IPS-18a (cell line): ENCODE measurements at regions not wholly inside any gene's neighbourhood (a gene's known extent, or its start where the extent isn't known, plus 50 kb on each side); places are given as distances from the start of the nearest gene placed in this dataset.

Source experiments
- H3K27ac ChIP-seq: one replicate; pipeline ENCODE4 v1.5.1; 2013; ENCODE audit warnings: low read length
- H3K27me3 ChIP-seq: one replicate; pipeline ENCODE4 v1.6.1; 2013; ENCODE audit warnings: mild to moderate bottlenecking, low read length; ENCODE audit not compliant: control insufficient read depth, insufficient read depth
- H3K36me3 ChIP-seq: one replicate; pipeline ENCODE4 v1.6.1; 2013; ENCODE audit warnings: low read depth, low read length; ENCODE audit not compliant: control insufficient read depth
- H3K4me1 ChIP-seq: one replicate; pipeline ENCODE4 v1.6.1; 2013; ENCODE audit warnings: low read depth, low read length; ENCODE audit not compliant: control insufficient read depth
- H3K4me3 ChIP-seq: one replicate; pipeline ENCODE4 v1.5.1; 2013; ENCODE audit warnings: low read length
- H3K9ac ChIP-seq: one replicate; pipeline ENCODE4 v1.6.1; 2013; ENCODE audit warnings: mild to moderate bottlenecking, low read length, moderate library complexity
- H3K9me3 ChIP-seq: one replicate; pipeline ENCODE4 v1.6.1; 2013; ENCODE audit warnings: low read depth, low read length; ENCODE audit not compliant: control insufficient read depth

DNA sequence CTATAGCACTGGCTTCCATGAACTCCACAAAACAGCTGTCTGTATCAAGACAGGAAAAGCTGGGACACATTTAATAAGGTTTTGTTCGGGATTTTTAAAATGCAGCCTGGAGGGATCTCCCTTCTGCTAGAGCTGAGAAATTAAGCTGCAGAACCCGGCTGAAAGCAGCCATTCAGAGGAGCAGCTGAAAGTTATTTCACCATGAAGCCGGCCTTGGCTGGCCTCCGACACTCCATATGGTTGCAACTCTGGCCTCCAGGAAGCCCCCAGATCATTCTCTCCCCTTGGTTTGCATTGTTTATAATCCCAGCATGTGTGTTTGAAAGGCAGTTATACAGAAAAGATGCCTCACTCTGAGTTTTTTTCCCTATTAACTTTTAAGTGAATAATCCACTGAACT lies 239.4 kb downstream of the SPATA18 start:
- Histone ChIP-seq H3K27ac (no peak overlapping the region), H3K27me3 (no peaks in the 10 kb centered on the region), H3K4me3 (no peak overlapping the region), H3K9me3 (no peaks in the 10 kb centered on the region), H3K4me1 (no peaks in the 10 kb centered on the region), H3K9ac (no peak overlapping the region), H3K36me3 (no peaks in the 10 kb centered on the region)

DNA sequence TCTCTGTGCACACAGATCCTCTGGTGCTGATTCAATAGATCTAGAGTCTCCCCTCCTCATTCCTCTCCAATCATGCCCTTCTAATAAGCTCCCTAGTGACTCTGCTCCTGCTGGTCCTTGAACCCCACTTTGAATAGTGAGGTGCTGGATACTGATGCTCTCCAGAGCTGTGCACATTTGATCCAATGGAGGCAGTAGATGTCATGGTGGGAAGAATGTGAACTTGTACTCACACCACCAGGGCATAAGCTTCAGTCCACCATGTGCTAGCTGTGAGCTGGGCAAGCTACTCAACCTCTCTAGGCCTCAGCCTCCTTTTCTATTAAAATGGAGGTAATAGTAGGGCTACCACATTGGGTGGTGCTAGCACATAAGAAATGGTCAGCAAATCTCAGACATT lies 241.1 kb downstream of the SPATA18 start:
- no peaks in the 10 kb centered on the region for H3K9me3 ChIP-seq
- H3K4me1 ChIP-seq: no peaks in the 10 kb centered on the region
- no peak overlapping the region for H3K27ac ChIP-seq
- H3K36me3 ChIP-seq: no peaks in the 10 kb centered on the region
- no peaks in the 10 kb centered on the region for H3K27me3 ChIP-seq
- H3K4me3 ChIP-seq: no peak overlapping the region
- no peak overlapping the region for H3K9ac ChIP-seq

DNA sequence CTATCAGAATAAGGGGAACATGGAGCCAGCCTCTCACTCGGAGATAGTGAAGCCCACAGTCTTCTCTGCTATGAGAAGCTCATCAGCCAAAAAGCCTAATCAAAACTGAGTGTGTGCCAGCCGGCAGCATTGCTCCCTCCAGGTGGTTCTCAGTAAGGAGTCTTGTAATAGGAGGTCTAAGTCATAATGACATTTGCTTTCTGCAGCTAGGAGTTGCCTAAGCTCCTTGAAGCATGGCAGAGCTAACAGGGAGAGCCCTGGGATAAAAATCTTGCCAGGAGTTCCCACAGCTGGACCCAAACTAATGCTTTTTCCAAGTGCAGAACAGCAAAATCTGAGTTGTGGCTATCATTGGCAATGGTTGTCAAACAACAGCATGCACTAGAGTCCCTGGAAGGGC lies 245.2 kb downstream of the SPATA18 start:
- Histone ChIP-seq H3K27ac (no peak overlapping the region), H3K36me3 (no peaks in the 10 kb centered on the region), H3K27me3 (no peaks in the 10 kb centered on the region), H3K9me3 (no peaks in the 10 kb centered on the region), H3K4me3 (no peak overlapping the region), H3K9ac (no peak overlapping the region), H3K4me1 (no peaks in the 10 kb centered on the region)

DNA sequence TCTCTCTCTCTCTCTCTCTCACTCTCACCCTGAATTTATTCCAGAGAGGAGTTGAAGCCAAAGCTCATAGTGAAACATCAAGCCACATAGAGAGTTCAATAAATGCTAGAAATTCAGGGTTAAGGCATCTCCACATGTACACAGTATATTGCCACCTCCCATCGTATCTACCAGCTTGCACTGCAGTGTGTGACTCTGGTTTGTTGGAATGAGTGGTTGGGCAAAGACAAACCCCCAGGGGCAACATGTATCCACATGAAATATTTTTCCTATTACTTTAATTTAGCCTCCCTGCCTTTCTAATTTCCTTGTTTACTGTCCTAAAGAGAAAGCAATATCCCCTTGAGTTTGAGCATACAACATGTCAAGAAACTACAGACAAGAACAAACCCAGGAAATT lies 247.3 kb downstream of the SPATA18 start:
- H3K4me3 ChIP-seq: no peak overlapping the region
- no peaks in the 10 kb centered on the region for H3K36me3 ChIP-seq
- no peak overlapping the region for H3K27ac ChIP-seq
- H3K27me3 ChIP-seq: no peaks in the 10 kb centered on the region
- no peaks in the 10 kb centered on the region for H3K4me1 ChIP-seq
- H3K9me3 ChIP-seq: no peaks in the 10 kb centered on the region
- no peak overlapping the region for H3K9ac ChIP-seq

DNA sequence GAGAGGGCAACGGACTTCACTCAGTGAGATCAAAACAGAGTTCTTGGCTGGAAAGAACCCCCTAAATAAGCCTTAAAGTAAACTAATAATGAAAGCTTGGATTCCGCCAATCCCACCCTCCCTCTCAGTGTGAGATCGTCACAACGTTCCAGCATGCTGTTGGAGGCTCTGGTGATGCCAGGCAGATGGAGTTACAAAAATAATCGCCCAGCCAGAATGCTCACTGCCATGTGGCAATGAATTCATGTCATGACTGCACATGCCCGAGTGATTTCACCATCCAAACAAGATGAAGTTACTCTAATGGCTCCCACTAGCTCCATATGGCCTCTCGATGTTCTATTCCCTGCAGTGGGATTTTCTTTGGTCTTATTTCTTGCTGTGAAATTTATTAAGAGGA lies 248.0 kb downstream of the SPATA18 start:
- H3K27me3 ChIP-seq: no peaks in the 10 kb centered on the region
- no peak overlapping the region for H3K4me3 ChIP-seq
- H3K36me3 ChIP-seq: no peaks in the 10 kb centered on the region
- no peak overlapping the region for H3K27ac ChIP-seq
- H3K9me3 ChIP-seq: no peaks in the 10 kb centered on the region
- no peaks in the 10 kb centered on the region for H3K4me1 ChIP-seq
- H3K9ac ChIP-seq: no peak overlapping the region

DNA sequence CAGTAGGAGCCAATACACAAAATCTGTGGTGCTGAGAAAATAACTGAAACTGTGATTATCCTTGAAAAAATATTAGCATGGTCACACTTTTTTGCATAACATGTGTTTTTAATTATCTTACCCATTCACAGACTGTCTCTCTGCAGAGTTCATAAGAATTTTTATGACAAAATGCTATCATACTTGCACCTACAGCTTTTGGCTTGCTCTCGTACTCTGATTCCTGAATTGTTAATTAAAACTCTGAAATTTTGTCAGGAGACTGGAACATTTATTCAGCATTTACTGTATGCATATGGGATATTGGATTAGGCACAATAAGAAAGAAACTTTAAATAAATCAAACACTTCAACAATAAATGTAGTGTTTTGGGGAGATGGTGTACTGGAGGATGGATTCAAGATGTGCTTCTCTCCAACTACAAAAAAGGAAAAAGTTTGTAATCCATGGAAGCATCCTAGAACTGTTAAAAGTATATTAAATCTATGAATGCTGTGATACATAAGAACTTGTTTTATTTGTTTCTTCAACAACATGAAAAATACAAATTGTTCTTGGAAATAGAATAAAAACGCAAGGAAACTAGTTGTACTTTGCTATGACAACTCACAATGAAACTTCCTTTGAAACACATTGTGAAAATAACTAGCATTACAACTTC lies 260.5 kb downstream of the SPATA18 start:
- Histone ChIP-seq H3K4me3 (no peak overlapping the region), H3K36me3 (no peaks in the 10 kb centered on the region), H3K9ac (no peak overlapping the region), H3K27ac (no peak overlapping the region), H3K27me3 (no peaks in the 10 kb centered on the region), H3K4me1 (no peaks in the 10 kb centered on the region), H3K9me3 (no peaks in the 10 kb centered on the region)

DNA sequence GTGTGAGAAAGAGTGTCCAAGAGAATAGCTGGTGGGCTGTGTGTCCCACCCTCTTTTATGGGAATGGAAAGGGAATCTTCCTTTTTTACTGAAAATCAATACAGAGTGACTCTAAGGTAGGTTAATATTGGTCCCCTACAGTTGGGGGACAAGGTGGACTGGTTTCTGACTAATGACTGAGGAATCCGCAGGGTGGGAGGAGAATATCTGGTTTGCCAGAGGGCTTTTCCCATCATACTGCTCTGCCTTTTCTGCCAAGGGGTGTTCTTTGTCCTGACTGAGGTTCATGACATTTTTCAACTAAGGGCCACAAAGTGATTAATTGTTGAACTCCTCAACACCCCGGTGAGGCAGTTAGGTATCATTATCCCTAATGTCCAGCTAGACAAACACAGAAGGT lies 261.6 kb downstream of the SPATA18 start:
- no peak overlapping the region for H3K4me3 ChIP-seq
- H3K36me3 ChIP-seq: no peaks in the 10 kb centered on the region
- no peak overlapping the region for H3K27ac ChIP-seq
- no peaks in the 10 kb centered on the region for H3K9me3 ChIP-seq
- no peaks in the 10 kb centered on the region for H3K27me3 ChIP-seq
- no peaks in the 10 kb centered on the region for H3K4me1 ChIP-seq
- H3K9ac ChIP-seq: no peak overlapping the region

DNA sequence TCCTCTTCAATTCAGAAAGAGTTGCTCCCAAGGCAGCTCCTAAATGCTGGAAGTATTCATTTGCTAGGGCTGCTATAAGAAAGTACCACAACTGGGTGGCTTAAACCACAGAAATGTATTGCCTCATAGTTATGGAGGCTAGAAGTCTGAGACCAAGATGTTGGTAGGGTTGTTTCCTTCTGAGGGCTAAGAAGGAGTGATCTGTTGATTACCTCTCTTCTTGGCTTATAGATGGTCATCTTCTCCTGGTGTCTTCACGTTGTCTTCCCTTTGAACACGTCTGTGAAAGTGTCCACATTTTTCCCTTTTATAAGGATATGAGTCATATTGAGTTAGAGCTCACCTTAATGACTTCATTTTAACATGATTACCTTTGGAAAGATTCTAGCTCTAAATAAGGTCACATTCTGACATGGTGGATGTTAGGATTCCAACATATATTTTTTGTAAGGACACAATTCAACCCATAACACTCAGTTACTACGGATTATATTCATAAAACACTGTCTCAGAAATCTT lies 266.3 kb downstream of the SPATA18 start:
- H3K27ac ChIP-seq: no peak overlapping the region
- no peaks in the 10 kb centered on the region for H3K27me3 ChIP-seq
- no peaks in the 10 kb centered on the region for H3K36me3 ChIP-seq
- H3K4me1 ChIP-seq: no peaks in the 10 kb centered on the region
- no peaks in the 10 kb centered on the region for H3K9me3 ChIP-seq
- H3K4me3 ChIP-seq: no peak overlapping the region
- no peak overlapping the region for H3K9ac ChIP-seq

DNA sequence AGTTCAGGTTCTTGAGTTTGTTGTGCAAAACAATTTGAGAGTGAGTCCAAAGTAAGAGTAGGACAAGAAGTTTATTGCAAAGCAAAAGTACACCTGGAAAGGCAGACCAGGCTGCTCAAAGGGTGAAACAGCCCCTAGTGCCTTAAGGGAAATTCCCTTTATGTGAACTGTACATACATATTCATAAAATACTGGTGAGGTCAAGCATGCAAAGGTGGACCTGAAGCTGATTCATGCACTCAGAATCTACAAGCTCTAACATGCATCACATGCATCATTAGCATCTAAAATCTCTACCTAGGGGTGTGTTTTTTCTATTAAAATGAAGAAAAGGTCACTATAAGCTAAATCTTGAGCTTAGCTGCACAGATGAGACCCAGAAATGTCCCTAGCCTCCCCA lies 266.9 kb downstream of the SPATA18 start:
- no peaks in the 10 kb centered on the region for H3K4me1 ChIP-seq
- H3K27me3 ChIP-seq: no peaks in the 10 kb centered on the region
- no peaks in the 10 kb centered on the region for H3K36me3 ChIP-seq
- no peak overlapping the region for H3K27ac ChIP-seq
- H3K9ac ChIP-seq: no peak overlapping the region
- no peak overlapping the region for H3K4me3 ChIP-seq
- no peaks in the 10 kb centered on the region for H3K9me3 ChIP-seq

DNA sequence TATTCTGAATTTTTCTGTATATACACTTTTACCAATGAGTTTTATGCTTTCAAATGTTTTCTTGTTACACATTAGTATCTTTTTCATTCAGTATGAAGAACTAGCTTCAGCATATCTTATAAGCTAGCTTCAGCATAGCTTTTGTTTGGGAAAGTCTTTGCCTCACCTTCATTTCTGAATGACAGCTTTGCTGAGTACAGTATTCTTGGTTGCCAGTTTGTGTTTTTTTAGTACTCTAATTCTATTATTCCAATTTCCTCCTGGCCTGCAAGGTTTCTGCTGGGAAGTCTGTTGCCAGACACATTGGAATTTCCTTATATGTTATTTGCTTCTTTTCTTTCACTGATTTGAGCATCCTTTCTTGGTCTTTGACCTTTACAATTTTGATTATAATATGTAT lies 278.8 kb downstream of the SPATA18 start:
- Histone ChIP-seq H3K4me1 (no peaks in the 10 kb centered on the region), H3K4me3 (no peak overlapping the region), H3K36me3 (no peaks in the 10 kb centered on the region), H3K9ac (no peak overlapping the region), H3K9me3 (peaks cover 9% of the 10 kb centered on the region), H3K27ac (no peak overlapping the region), H3K27me3 (no peaks in the 10 kb centered on the region)

DNA sequence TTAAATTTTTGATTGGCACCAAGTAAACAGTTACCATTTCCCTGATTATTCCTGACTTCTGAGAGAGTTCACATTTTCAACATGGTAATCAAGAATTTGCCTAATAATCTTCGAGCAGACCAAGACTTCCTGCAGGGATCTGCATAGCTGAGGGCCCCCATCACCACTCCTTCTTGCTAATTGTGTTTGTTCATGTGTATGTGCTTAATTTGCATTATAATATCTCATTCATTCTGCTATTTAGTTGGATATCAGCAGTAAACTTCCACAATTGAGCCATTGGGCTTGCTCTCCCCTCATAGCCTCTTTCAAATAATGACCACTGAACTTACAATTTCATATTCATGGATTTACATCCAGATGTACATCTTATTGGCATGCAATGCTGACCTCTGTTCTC lies 292.5 kb downstream of the SPATA18 start:
- no peak overlapping the region for H3K9ac ChIP-seq
- no peak overlapping the region for H3K27ac ChIP-seq
- peaks cover 7% of the 10 kb centered on the region for H3K9me3 ChIP-seq
- peak overlapping the region; percentile 16 for H3K4me3 ChIP-seq
- no peaks in the 10 kb centered on the region for H3K27me3 ChIP-seq
- peaks cover 15% of the 10 kb centered on the region for H3K4me1 ChIP-seq
- no peaks in the 10 kb centered on the region for H3K36me3 ChIP-seq

DNA sequence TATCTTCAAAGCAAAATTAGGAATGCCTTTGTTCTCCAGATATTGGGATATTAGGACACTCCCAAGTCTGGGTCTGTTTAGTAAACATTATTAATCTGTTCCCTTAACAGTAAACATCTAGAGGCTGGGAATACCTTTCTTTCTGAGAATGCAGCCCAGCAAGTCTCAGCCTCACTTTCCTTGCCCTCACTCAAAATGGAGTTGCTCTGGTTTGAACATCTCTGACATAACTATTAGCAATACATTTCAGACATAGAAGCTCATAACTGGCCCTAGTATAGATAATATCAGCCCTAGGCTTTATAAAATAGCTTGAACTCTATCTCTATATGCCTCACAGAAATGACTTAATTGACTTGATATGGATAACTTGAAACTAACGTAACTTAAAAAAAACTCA lies 299.8 kb downstream of the SPATA18 start:
- Histone ChIP-seq H3K4me3 (no peak overlapping the region), H3K36me3 (no peaks in the 10 kb centered on the region), H3K4me1 (no peaks in the 10 kb centered on the region), H3K9me3 (no peaks in the 10 kb centered on the region), H3K9ac (no peak overlapping the region), H3K27ac (no peak overlapping the region), H3K27me3 (no peaks in the 10 kb centered on the region)
